Stomach smooth muscle (tissue), 2 donors: ENCODE measurements at regions not wholly inside any gene's neighbourhood (a gene's known extent, or its start where the extent isn't known, plus 50 kb on each side); places are given as distances from the start of the nearest gene placed in this dataset.

Experiments
- H3K27ac ChIP-seq: one replicate; pipeline ENCODE4 v1.7.0; 2013; ENCODE audit warnings: mild to moderate bottlenecking, low read length, inconsistent platforms
- H3K27me3 ChIP-seq, 2 donors: one replicate each; pipeline ENCODE4 v1.7.0; 2013; ENCODE audit warnings: low read length in 2 of 2; ENCODE audit not compliant: insufficient read depth in 2 of 2, control insufficient read depth in 1 of 2
- H3K36me3 ChIP-seq, 2 donors: one replicate each; pipeline ENCODE4 v1.7.0; 2013; ENCODE audit warnings: low read length in 2 of 2; ENCODE audit not compliant: control insufficient read depth in 2 of 2, insufficient read depth in 2 of 2
- H3K4me1 ChIP-seq: one replicate; pipeline ENCODE4 v1.7.0; 2013; ENCODE audit warnings: low read length; ENCODE audit not compliant: control insufficient read depth, insufficient read depth
- H3K4me3 ChIP-seq, 2 donors: one replicate each; pipeline ENCODE4 v1.7.0; 2013; ENCODE audit warnings: low read length in 2 of 2
- H3K9ac ChIP-seq, 2 donors: one replicate each; pipeline ENCODE4 v1.7.0; 2013; ENCODE audit warnings: low read length in 2 of 2, mild to moderate bottlenecking in 1 of 2
- H3K9me3 ChIP-seq, 2 donors: one replicate each; pipeline ENCODE4 v1.7.0; 2013; ENCODE audit warnings: low read length in 2 of 2; ENCODE audit not compliant: control insufficient read depth in 2 of 2
- donor health status: healthy.
- donor health status: Pancreatic carcinoma.

- H3K4me1 ChIP-seq: no peaks in the 10 kb centered on the region
- H3K27me3 ChIP-seq: no peaks in the 10 kb centered on the region
- H3K9me3 ChIP-seq: no peaks in the 10 kb centered on the region
- H3K27ac ChIP-seq: no peak overlapping the region
- no peaks in the 10 kb centered on the region for H3K36me3 ChIP-seq
- H3K9ac ChIP-seq: no peak overlapping the region
- H3K4me3 ChIP-seq: no peak overlapping the region
These were observed 61.4 kb upstream of the COX10 start for GRCh38 chr17:14007951-14008350.

GRCh38 chr17:14011036-14011692 lies 58.1 kb upstream of the COX10 start:
- no peak overlapping the region for H3K4me3 ChIP-seq
- H3K27me3 ChIP-seq: peaks cover 0 to 4% of the 10 kb centered on the region in 2 donors
- no peak overlapping the region for H3K27ac ChIP-seq
- H3K9me3 ChIP-seq: no peaks in the 10 kb centered on the region
- H3K9ac ChIP-seq: no peak overlapping the region
- no peaks in the 10 kb centered on the region for H3K36me3 ChIP-seq
- H3K4me1 ChIP-seq: no peaks in the 10 kb centered on the region

GRCh38 chr17:14011740-14012405 lies 57.4 kb upstream of the COX10 start:
- H3K27ac ChIP-seq: no peak overlapping the region
- H3K27me3 ChIP-seq: peaks cover 0 to 4% of the 10 kb centered on the region in 2 donors
- no peak overlapping the region for H3K9ac ChIP-seq
- H3K9me3 ChIP-seq: no peaks in the 10 kb centered on the region
- H3K4me1 ChIP-seq: no peaks in the 10 kb centered on the region
- H3K36me3 ChIP-seq: no peaks in the 10 kb centered on the region
- H3K4me3 ChIP-seq: no peak overlapping the region

DNA sequence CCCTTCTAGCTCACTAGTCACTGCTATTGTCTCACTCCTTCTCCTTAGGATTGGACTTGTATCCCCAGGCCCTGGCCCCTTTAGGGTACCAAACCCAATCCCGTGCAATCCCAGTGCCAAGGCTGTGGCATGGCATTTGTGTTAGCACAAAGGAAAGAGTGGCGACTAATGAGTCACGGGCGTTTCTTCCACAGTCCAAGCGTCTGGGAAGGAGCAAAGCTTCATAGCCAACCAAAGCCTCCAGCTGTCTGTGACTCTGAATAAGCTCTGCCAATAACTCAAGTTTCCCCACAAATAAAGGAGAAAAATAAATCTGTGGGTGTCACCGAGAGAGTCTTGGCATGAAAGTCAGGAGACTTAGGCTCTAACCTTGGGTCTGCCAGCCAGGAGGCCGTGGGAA lies 54.6 kb upstream of the COX10 start:
- Histone ChIP-seq H3K4me1 (no peaks in the 10 kb centered on the region), H3K4me3 (no peak overlapping the region), H3K9me3 (no peaks in the 10 kb centered on the region), H3K36me3 (no peaks in the 10 kb centered on the region), H3K27me3 (peaks cover 0 to 4% of the 10 kb centered on the region in 2 donors), H3K27ac (no peak overlapping the region), H3K9ac (no peak overlapping the region)

DNA sequence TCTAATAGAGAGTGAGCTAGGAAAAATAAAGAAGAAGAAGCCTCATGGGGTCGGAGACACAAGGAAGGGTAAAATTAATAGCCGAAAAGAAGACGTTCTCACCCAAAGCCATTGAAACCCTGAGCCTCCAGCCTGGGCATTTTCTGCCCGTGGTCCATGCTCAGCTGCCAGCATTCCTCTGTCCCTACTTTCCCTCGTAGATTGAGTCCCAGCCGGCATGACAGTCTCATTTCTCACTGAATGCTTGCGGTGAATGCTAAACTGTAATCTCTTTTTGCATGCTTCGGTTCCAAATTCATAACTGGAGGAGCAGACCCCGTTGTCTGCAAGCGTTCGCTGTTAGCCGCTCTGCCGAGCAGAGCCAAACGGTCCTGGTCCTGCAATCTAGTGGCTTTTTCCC lies 54.0 kb upstream of the COX10 start:
- no peak overlapping the region for H3K4me3 ChIP-seq
- no peak overlapping the region for H3K9ac ChIP-seq
- no peaks in the 10 kb centered on the region for H3K4me1 ChIP-seq
- no peak overlapping the region for H3K27ac ChIP-seq
- H3K9me3 ChIP-seq: no peaks in the 10 kb centered on the region
- no peaks in the 10 kb centered on the region for H3K36me3 ChIP-seq
- peaks cover 0 to 4% of the 10 kb centered on the region in 2 donors for H3K27me3 ChIP-seq

DNA sequence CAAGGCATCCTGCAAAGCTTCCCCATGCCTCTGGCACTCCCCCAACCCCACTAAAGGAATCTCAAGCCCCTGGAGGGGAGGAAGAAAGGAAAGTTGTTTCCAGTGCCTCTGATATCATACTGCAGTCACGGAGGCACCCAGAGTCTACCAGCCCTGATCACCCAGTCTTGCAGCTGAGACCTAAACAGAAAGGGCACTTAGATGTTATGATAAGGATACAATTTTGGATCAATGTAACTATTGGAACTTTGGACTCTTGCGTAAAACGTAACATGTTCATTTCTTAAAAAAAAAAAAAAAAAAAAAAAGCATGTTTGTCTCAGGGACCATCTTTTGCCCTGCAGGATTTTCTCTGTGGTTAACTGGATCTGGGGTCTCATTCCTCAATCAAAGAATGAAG lies 52.4 kb upstream of the COX10 start:
- H3K27ac ChIP-seq: no peak overlapping the region
- H3K27me3 ChIP-seq: peaks cover 0 to 4% of the 10 kb centered on the region in 2 donors
- no peaks in the 10 kb centered on the region for H3K4me1 ChIP-seq
- no peak overlapping the region for H3K4me3 ChIP-seq
- H3K9me3 ChIP-seq: no peaks in the 10 kb centered on the region
- no peaks in the 10 kb centered on the region for H3K36me3 ChIP-seq
- no peak overlapping the region for H3K9ac ChIP-seq

DNA sequence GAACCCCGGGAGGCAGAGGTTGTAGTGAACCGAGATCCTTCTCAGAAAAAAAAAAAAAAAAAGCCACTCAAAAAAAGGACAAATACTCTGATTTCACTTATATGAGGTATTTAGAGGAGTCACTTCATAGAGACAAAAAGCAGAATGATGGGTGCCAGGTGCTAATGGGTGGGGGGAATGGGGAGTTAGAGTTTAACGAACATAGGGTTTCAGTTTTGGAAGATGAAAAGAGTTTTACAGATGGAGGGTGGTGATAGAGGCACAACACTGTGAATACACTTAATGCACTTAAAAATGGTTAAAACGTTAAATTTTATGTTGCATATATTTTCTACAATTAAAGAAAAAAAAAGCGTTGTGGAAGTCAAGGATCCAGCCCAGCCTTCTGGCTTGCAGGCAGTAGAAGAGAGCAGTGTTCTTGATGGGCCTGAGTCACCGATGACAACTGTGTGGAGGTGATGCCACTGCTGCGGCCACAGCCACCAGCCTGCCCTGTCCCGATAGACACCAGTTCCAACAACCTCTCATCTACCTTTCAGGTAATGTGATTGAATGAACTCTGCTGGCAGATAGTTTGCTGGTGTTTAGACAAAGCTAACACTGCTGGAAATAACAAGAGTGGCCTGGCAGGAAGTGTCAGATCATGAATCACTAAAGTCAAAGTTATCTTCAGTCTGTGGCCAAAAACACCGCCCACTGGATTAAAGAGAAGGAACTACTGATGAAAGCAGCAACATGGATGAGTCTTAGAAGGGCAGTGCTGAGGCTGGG lies 49.9 kb upstream of the COX10 start:
- H3K9ac ChIP-seq: no peak overlapping the region
- no peaks in the 10 kb centered on the region for H3K9me3 ChIP-seq
- H3K4me1 ChIP-seq: no peaks in the 10 kb centered on the region
- no peak overlapping the region for H3K27ac ChIP-seq
- H3K27me3 ChIP-seq: peaks cover 0 to 4% of the 10 kb centered on the region in 2 donors
- H3K36me3 ChIP-seq: no peaks in the 10 kb centered on the region
- no peak overlapping the region for H3K4me3 ChIP-seq
